ENCODE measurements at regions not wholly inside any gene's neighbourhood (a gene's known extent, or its start where the extent isn't known, plus 50 kb on each side); places are given as distances from the start of the nearest gene placed in this dataset.

DNA sequence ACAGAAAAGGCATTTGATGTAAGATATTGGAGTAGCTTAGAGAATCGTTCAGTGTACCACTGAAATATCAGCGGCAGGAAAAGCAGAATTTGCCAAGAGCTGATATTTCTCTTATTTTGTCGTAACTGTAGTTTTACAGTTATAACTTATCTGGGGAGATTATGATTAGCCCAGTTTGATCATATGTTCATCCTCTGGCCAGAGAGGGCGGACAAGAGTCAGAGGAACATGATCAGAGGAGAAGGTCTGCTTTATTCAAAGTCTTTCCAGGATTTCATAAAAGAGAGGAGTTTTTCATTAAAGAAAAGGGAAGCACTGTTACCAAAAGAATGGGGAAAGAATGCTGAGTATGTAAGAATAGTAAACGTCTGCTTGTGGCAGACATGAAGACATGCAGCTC lies 1655.6 kb downstream of the DPP10 start:
- no peak overlapping the region for H3K4me3 ChIP-seq (replicated peaks; ENCODE audit: low read depth, low read length)
- TF ChIP-seq, protein P1, sequence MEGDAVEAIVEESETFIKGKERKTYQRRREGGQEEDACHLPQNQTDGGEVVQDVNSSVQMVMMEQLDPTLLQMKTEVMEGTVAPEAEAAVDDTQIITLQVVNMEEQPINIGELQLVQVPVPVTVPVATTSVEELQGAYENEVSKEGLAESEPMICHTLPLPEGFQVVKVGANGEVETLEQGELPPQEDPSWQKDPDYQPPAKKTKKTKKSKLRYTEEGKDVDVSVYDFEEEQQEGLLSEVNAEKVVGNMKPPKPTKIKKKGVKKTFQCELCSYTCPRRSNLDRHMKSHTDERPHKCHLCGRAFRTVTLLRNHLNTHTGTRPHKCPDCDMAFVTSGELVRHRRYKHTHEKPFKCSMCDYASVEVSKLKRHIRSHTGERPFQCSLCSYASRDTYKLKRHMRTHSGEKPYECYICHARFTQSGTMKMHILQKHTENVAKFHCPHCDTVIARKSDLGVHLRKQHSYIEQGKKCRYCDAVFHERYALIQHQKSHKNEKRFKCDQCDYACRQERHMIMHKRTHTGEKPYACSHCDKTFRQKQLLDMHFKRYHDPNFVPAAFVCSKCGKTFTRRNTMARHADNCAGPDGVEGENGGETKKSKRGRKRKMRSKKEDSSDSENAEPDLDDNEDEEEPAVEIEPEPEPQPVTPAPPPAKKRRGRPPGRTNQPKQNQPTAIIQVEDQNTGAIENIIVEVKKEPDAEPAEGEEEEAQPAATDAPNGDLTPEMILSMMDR (IDR thresholded peaks at IDR 0.05; ENCODE audit: low read depth, low read length, missing control alignments) = no peak
- DNase-seq (ENCODE audit: extremely low read depth, low read depth) = no peak

DNA sequence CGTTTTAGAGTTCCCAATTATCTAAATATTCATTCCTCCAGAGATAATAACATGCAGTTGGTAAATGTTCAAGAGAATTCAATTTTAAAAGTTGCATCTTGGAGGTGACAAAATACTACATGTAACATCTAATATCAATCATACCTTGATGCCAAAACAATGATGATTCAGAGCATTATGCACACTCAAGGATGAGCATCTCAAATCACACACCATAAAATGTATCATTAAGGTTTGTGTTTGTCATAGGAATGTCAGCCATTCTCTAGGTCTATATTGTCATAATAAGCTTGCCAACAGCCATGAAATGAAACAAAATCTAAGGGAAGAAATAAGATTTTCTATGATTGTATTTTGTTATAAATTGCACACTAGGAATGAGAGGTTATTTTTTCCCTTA lies 1667.0 kb downstream of the DPP10 start:
- no peak for DNase-seq (ENCODE audit: extremely low read depth, low read depth)
- TF ChIP-seq, protein P1 (IDR thresholded peaks at IDR 0.05; ENCODE audit: low read depth, low read length, missing control alignments) = no peak
- no peak overlapping the region for H3K4me3 ChIP-seq (replicated peaks; ENCODE audit: low read depth, low read length)

DNA sequence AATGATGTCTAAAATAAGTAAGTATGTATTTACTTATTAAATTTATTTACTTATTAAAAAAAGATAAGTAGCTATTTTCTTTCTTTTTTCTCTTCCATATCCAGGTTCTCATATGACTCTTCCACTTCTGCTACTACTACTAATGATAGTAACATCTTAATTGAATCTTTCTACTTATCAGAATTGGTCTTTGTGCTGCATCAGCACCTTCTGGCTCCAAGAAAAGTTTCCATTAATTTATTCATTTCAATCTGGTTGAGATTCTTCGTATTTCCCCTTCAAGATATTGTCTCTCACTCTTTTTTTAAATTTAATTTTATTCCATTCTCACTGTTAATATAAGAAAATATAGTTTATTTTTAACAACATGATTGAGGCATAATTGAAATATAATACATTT lies 1675.4 kb downstream of the DPP10 start:
- H3K4me3 ChIP-seq (replicated peaks; ENCODE audit: low read depth, low read length) = no peak overlapping the region
- no peak for DNase-seq (ENCODE audit: extremely low read depth, low read depth)
- TF ChIP-seq, protein P1 (IDR thresholded peaks at IDR 0.05; ENCODE audit: low read depth, low read length, missing control alignments) = no peak

DNA sequence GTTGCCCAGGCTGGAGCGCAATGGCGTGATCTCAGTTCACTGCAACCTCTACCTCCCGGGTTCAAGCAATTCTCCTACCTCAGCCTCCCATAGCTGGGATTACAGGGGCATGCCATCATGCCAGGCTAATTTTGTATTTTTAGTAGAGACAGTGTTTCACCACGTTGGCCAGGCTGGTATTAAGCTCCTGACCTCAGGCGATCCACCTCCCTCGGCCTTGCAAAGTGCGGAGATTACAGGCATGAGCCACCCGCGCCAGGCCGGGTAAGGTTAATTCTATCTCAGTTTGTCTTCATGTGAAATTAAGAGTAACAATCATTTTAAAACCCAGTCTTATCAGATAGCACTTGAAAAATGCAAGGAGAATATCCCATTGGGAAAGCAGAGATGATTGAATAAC lies 1681.7 kb upstream of the DDX18 start:
- TF ChIP-seq, protein P1 (IDR thresholded peaks at IDR 0.05; ENCODE audit: low read depth, low read length, missing control alignments) = no peak
- no peak overlapping the region for H3K4me3 ChIP-seq (replicated peaks; ENCODE audit: low read depth, low read length)
- DNase-seq (ENCODE audit: extremely low read depth, low read depth) = no peak

DNA sequence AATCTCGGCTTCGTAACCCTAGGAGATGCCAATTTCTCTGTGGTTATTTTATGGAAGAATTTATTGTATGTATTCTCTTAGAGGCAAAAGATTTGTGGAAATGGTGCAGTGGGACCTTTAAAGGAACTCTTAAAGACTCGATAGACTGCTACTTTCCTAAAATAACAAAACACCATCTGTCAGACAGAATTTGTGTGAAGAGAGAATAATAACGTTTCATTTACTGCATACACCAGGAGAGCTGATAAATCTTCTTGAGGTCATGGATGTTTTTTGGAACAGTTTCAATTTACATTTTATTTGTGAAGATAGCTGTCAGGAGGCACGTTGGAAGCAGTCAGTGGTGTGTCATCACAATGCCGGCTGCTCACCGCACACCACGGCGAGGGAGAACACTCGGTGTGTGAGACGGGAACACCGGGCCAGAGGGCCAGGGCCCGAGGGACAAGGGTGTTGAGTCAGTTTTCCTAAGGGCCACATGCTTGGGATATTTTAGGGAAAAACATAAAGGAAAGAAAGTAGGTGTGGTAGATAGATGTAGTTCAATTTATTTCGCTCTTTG lies 1681.0 kb upstream of the DDX18 start:
- H3K4me3 ChIP-seq (replicated peaks; ENCODE audit: low read depth, low read length) = no peak overlapping the region
- DNase-seq (ENCODE audit: extremely low read depth, low read depth) = no peak
- TF ChIP-seq, protein P1 (IDR thresholded peaks at IDR 0.05; ENCODE audit: low read depth, low read length, missing control alignments) = no peak

DNA sequence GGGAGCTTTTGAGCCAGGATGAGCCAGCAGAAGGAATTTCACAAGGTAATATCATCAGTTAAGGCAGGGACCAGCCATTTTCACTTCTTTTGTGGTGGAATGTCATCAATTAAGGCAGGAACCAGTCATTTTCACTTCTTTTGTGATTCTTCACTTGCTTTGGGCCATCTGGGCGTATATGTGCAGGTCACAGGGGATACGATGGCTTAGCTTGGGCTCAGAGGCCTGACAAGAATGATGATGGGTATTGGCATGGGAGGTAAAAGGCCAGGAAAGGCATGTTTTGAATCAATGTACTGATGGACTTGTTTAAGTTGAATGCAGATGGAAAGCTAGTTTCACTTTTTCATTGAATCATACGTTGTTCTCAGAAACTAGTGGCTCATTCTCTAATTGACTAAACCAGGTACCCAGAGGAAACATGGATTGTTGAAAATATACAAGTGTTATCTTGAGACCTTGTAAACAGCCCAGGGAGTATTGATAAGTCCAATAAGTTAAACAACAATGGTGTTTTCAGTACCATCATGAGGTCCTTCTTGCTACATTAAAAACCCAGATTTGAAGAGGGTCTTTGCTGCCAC lies 1672.5 kb upstream of the DDX18 start:
- no peak for DNase-seq (ENCODE audit: extremely low read depth, low read depth)
- H3K4me3 ChIP-seq (replicated peaks; ENCODE audit: low read depth, low read length) = no peak overlapping the region
- TF ChIP-seq, protein P1 (IDR thresholded peaks at IDR 0.05; ENCODE audit: low read depth, low read length, missing control alignments) = no peak

All from HFF-Myc (cell line).